ENCODE measurements at regions not wholly inside any gene's neighbourhood (a gene's known extent, or its start where the extent isn't known, plus 50 kb on each side); places are given as distances from the start of the nearest gene placed in this dataset.

DNA sequence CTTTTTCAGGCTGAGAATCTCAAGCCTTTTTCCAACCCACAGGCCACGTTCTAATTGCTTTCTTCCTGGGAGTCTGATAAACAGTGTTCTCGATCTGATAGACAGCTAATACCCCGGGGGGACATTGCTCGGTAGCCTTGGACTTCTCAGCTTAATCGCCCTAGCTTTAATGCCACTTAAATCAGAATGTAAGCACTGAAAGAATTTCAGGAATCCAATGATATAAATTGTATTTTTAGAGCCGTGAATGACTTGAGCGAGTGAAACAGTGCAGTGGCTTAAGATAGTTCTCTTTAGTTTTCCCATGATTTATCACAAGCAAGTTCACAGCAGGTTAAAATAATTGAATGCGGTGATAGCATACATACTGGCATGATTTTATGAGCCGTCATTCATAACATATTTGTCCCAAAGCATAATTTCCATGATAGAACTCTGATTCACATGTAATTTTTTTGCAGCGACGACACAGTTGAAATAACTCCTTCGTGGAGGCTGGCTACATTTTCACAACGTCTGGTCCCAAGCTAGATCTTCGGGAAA lies 116.1 kb upstream of the MYOCD start:
- TF ChIP-seq, protein P1, sequence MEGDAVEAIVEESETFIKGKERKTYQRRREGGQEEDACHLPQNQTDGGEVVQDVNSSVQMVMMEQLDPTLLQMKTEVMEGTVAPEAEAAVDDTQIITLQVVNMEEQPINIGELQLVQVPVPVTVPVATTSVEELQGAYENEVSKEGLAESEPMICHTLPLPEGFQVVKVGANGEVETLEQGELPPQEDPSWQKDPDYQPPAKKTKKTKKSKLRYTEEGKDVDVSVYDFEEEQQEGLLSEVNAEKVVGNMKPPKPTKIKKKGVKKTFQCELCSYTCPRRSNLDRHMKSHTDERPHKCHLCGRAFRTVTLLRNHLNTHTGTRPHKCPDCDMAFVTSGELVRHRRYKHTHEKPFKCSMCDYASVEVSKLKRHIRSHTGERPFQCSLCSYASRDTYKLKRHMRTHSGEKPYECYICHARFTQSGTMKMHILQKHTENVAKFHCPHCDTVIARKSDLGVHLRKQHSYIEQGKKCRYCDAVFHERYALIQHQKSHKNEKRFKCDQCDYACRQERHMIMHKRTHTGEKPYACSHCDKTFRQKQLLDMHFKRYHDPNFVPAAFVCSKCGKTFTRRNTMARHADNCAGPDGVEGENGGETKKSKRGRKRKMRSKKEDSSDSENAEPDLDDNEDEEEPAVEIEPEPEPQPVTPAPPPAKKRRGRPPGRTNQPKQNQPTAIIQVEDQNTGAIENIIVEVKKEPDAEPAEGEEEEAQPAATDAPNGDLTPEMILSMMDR (IDR thresholded peaks at IDR 0.05) = no peak
- no peak for TF ChIP-seq POLR2AphosphoS5 (IDR thresholded peaks at IDR 0.05; ENCODE audit: insufficient read depth in 1 of 2, low read depth in 1 of 2)
